HG03442 (cell line): ENCODE measurements at regions not wholly inside any gene's neighbourhood (a gene's known extent, or its start where the extent isn't known, plus 50 kb on each side); places are given as distances from the start of the nearest gene placed in this dataset.
A peak's percentile ranks its signal among the peaks of the same experiment; 100 is the strongest.

ENCODE experiments used
- ATAC-seq: cut with Tn5 transposase; IDR thresholded peaks from one replicate; pipeline ENCODE4 v1.9.1; 2021; ENCODE audit warnings: mild to moderate bottlenecking, moderate library complexity; ENCODE audit not compliant: unreplicated experiment

DNA sequence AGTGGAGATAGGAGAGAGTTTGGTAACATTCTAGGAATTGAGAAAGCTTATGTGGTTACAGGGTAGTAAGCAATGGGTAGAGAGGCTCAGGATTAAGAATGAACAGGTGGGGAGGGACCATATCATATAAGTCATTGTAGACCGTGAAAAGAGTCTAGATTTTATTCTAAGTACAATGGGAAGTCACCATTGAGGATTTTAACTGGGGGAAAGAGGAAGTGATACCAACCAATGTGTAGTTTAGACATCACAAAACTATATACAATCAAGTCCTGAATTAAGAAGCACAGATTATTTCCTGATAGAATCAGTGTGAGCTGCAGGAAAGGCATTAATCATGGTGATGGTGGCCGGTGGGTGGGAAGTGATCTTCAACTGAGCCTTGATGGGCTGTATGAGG, 178.3 kb upstream of the ZIC3 start:
- ATAC-seq, result no peak

DNA sequence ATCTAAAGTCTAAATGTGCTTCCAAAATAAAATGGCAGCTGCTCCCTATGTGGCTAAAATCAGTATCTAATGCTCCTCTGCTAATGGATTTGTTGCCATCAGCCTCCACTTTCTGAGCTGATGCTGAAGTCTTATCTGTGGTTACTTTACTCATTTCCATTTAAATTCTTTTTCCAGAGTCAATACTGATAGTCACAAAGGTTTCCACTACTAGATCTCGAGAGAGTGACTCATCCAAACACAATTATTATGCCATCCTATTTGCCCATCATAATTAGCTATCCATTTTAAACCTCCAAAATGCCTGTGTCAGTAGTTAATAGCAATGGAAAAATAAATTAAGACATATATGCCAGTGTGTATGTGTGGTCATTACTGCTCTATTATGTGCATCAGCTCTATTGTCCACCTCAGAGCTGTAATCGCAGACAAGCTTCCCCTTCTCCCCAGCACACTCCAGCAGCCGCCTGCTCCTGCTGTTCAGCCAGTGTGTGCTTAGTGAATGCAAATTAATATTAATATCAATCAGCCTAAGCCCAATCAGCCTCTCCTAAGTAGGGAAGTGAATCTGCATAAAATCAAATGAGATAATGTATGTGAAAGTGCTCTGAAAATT, 199.8 kb upstream of the ZIC3 start:
- no peak for ATAC-seq

DNA sequence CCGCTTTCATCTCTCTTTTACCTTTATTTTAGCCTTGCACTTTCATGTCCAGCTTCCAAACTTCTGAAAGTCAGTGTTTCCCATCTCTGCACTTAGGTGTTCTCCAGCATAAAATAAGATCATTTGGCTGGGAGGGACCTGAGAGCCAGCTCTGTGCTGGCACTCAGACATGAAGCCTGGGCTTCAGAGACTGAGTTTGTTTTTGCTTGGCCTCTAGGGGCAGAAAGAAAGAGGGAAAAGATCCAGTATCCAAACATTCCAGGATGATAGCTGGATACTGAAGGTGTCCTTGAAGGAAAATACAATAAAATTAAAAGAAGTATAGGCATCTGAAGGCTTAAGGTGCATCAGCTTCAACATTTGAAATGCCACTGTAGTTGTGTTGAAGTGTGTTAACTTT, 202.4 kb upstream of the ZIC3 start:
- ATAC-seq, result no peak

DNA sequence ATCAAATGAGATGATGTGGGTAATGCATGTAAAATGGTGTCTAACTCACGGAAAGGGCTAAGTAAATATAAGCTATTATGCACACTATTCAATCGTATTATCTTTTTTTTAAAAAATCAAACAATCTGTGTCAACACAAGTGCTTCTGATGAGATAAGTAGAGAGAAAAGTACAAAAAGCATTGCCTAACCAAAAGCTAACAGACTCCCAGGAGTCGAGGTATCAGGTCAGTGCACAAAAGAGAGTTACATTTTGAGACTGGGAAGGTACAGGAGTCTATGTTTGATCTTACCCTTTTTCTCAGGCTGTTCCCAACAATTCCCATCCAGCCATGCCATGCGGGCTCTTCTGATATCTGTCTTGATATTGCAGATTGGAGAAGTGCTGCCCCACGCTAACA, 203.3 kb upstream of the ZIC3 start:
- ATAC-seq, result no peak

DNA sequence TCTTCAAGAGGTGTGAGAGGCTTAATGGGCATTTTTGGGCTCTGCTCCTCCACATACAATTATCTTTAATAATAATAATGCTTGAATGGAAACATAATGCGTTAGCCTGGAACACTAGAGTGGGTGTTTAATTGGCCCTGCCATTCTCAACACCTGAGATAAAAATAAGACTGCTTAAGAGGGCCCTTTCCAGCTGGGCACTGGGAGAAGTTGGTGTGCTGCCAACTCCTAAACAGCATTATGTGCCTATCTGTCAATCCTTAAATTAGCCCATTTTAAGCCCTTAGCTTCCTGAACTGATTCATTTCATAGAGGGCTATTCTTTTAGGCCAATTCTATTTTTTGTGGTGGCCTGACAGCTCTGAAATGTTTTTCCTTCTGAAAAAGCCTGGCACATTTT, 211.1 kb upstream of the ZIC3 start:
- ATAC-seq, result no peak

DNA sequence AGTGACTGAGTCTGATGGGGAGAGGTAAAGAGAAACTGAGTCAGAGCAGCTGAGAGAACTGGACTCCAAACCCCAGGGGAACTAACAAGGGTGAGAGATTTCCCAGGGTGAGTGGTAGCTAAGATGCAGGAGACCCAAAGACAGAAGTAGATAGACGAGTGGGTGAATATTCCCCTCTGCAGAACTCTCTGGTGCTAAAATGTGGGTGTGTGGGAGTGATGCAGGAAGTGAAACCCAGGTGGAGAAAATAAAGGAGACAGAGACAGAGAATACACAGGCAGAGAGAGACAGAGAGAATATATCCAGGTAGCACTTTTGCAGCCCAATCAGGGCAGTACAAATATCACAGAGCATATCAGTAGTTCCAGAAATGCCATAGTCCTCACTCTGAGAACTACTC, 212.5 kb upstream of the ZIC3 start:
- peak; percentile 57 for ATAC-seq

DNA sequence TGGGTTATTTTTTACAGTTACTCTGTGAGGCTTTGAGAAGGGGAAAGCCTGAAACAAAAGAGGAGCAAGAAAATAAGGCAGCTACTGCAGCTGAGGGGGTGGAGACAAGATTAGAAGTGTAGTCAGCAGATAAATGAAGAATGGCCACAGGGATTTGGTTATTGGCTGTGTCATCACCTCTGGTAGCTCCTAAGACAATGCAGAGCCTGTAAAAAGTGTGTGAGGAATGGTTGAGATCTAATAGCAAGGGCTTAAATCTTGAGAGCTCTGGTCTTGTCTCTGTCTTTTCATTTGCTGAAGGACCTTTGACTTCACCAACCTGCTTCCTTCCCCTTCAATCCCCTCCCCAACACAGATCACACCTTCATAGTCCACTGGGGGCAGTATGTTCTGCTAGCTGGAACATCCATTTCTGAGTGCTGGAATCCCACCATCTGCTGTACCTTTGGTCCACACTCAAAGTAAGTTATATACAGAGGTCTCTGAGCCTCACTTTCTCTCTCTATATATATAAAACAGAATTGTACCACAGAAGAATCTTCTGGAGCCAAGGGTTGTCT, 213.7 kb upstream of the ZIC3 start:
- no peak for ATAC-seq

DNA sequence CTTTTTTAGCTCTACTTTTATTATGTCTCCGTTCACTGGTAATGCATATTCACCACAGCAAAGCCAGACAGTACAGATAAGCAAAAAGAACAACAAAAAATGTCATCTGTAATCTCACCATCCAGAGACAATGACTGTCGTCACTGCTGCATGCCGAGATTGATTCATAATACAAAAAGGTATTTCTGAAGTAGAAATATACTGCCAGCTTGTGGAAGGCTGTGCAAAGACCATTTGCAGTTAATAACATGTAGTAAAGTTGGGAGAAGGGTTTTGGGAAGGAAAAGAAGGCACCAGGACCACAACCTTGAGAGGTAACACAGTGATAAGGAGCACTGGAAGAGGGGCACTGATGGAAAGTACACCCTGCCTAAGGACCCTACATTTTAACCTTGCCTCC, 223.0 kb upstream of the ZIC3 start:
- no peak for ATAC-seq

DNA sequence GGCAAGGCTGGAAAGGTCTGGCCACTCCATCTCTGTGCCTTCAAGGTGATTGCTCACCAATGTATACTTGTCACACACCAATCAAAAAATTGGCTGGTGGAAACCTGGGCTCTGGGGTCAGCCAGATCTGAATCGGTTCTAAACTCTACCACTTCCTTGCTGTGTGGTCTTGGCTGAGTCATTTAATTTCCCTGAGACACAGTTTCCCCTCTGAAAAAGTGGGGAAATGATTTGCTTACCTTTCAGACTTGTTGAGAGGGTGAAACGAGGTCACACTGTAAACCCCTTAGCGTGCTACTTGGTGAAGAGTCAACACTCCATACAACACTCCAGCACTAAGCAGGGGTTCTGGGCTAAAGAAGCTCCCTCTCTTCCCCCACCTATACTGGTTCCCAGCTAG, 252.3 kb upstream of the ZIC3 start:
- no peak for ATAC-seq

DNA sequence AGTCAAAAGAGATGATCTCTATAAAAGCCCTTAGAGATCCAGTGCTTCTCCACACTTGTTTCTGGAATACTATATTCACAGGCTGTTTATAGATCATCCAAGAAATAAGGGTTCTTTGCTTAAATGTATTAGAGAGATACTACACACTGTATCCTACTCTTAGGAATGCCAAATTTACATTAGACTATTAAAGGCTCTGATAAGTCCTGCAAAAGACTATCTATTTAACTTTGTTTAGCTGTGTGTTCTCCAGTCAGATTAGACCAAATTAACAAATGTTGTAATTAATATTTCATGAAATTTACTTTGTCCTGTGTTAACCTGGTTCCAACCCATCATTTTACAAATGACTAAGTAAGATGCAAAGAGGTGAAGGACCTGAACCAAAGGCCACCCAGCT, 260.5 kb upstream of the ZIC3 start:
- ATAC-seq, result no peak

DNA sequence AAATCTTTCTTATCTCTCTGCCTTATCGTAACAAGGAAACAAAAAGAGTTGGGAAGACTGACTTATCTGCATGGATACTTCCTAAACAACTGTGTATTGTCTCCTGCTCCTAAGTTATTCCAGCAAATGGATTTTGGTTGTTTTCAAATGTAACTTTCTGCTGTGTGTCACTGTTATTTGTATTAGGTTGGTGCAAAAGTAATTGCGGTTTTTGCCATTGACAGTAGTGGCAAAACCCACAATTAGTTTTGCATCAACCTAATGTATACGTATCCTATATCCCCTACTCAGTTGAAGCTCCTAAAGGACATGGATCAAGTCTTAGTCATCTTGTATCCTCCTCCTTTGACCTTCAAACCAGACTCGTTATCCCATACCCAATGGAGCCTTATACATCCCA, 263.4 kb upstream of the GPR101 start:
- no peak for ATAC-seq

DNA sequence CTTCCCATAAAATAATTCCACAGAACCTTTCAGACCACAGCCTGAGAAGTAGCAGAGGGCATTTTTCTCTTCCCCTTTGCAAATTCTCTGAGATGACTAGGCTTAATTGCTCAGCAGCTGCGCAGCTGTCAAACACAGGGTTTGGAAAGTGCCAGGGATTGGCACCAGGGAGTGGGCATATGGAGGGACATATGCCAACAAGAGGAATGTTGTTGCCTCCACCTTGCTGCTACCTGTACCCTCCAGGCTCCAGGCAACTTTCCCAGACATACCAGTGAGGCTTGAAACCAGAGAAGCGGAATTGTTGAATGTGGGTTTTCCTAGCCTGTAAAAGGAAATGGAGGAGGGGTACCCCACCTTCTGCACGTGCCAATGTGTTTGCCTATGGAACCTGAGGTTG, 256.2 kb upstream of the GPR101 start:
- ATAC-seq, result no peak

DNA sequence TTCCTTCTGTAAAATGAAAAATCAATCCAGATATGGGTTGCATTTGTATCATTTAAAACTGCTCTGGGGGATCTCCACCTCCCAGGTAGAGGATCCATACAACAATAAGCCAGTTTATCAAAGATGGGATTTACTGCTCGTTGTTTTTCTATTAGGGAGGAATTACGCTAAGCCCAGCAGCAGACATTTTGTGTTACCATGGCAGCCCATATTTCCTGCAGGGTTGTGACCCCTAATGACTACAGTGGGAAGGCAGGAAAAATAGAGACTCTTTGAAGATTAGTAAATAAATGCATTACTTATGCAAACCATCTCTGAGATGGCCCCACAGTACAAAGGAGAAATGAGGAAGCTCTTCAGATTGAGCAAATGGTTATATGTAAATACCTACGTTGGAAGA, 253.4 kb upstream of the GPR101 start:
- ATAC-seq, result no peak

DNA sequence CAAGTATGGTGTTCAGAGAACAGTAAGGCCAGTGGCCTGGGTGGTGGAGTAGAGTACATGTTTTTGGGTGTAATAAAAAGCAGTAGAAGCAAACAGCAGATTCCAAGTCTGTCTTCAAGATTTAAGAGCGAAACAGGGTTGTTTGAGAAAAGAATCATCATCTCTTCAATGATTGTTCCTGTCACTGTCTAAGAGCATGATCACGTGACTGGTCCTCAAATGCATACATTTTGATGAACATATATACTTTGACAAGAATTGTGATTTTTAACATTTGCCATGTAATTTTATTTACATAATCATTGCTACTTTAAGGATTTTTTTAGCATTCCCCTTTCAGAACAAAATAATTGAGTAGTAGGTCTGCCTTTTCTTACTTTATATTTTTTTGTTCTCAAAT, 252.6 kb upstream of the GPR101 start:
- ATAC-seq, result no peak

DNA sequence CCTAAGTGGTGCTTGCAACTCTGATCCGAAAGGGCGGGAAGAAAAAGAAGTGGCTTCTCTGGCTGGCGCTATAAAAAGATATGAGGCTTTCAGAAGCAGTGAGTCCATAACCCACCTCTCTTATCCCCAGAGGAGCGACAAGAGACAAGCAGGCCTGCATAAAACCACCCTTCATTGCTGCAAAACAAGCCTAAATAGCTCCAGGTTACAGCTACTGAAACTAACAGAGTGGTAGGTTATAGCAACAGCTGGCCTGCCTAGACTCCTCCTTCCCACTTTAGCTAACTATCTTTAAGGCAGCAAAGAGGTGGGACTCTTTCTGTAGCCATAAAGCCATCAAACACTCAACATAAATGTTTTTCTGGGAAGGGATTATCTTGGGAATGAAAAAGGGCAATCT, 245.0 kb upstream of the GPR101 start:
- ATAC-seq, result no peak

DNA sequence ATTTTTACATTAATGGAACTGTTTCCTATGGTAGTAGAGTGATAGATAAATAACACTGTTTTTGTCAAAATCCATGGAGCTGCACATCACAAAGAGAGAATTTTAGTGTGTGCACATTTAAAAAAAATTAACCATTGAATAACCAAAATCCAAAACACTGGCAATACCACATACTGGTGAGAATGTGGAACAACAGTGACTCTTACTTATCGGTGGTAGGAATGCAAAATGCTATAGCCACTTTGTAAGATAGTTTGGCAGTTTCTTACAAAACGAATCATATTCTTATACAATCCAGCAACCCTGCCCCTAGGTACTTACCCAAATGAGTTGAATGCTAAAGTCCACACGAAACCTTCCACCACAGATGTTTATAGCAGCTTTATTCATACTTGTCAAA, 229.6 kb upstream of the GPR101 start:
- no peak for ATAC-seq

DNA sequence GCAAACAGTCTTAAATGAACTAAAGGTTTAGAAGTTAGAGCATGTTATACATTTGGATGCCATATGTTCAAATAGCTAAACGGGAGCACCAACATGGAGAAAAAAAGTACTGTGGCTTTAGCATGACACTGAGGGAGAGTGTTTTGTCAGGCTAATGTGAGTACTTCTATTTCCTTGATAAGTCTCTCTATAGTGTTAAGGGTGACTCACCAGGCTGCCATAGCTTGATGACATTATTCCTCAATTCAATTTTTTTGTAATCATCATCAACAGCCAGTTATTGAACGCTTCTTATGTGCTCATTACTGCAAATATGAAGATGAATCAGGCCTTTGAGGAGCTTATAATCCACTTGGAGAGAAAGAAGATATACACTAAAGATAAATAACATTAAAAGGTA, 211.4 kb upstream of the GPR101 start:
- no peak for ATAC-seq

DNA sequence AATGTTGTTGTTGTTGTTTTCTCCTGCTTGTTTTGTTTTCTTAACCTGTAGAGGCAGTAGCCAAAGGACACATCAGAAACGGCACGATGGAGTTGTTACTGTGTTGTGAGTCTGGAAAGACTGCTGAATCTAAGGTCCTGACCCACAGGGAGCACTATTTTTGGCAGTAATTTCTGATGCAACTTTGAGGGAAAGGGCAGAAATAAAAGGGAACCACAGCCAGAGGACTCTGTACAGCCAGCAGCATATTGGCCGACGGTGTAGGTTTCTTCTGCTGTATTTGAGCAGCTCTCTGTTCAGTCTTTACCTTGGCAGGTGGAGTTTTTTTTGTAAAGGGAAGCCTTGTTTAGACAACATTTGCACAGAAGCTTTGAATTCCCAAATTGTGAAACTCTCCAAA, 203.0 kb upstream of the GPR101 start:
- ATAC-seq, result no peak

DNA sequence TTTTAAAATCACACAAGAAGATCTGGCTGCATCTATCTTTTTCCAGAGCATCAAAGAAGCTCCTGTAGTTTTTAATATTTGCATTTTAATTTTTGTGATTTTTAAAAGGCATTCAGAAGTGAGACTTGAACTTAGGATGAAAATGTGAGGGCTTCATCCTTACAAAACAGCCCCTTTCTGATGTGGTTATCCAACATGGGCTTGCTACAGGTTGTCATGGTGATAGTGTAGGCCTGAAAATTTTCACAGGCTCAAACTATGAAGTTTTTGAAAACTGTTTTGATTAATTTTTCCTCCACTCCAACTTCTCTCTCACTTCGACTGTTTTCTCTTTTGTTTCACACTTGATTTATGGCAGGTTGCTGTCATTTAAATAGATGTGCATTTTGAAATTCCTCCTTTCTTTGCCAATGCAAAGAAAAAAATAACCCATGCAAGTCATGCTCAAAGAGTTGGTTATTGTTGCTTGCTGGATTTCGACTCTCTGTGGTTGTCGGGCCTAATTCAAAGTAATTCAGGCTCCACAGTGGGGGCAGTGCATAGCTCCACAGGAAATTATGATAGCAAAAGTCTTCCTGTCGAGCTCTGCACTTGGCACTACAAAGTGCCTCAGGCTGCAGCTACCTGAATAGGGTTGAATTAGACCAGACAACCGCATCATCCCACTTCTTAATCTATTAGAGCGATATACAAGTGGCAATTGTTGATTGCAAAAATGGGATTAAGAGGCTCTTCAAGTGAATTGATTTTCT, 201.0 kb upstream of the GPR101 start:
- ATAC-seq, result no peak

DNA sequence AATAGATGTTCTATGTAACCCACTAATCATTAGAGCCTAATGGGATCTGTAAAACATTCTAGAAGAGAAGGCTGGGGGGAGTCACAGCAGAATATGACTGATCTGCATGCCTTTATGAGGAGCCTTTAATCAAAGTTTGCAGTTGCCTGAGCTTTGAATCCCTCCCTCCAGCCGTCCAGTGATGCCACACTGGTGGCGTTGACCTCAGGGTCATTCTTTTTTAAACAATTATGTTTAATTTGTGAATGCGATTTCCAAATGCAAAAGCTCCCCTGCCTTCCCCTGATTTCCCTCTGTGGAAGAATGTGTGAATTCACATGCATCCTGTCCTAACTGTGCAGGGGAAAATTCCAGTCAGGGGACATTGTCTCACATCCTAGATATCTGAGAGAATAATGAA, 199.7 kb upstream of the GPR101 start:
- ATAC-seq, result no peak

DNA sequence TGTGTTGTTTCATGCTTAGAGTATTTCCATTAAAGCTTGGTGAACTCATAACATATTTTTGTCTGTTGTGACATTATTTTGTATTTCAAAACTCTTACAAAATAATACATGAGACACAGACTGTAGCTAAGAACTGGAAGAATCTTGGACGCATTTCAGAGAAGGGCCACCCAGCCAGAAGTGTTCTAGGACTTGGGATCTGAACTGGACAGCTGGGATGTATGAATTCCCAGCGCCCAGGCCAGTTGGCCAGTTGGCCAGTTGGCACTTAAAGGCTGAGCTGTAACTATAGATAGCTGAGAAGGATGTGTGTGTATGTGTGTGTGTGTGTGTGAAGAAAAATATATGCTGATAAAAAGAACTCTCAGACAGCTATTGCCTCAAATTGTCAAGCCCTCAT, 193.4 kb upstream of the GPR101 start:
- no peak for ATAC-seq

DNA sequence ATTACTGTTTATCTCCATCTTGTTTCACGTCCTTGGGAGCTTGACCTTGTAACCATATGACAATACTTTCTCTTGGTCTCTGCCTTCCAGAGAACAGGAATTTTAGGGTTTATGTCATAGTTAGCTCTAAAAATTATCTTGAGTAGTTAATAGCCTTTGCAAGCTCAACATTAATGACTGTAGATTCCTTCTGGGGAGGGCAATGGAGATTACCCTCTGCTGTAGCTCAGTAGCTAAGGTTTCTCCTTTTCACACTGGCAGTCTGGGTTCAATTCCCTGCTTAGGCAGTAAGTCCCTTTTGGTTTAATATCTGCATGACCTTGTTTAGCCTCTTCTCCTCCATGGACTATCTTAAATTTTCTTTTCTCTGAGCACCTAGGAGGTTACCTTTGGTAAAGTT, 181.7 kb upstream of the GPR101 start:
- no peak for ATAC-seq
